Brain pericyte (primary cell): ENCODE measurements at regions not wholly inside any gene's neighbourhood (a gene's known extent, or its start where the extent isn't known, plus 50 kb on each side); places are given as distances from the start of the nearest gene placed in this dataset.
"Not testable (repeated sequence)": the region's sequence is repeated elsewhere in the genome, so short reads cannot be mapped to it uniquely, and the experiment has no call there.

Experiments used
- DNase-seq: peaks from one replicate; pipeline ENCODE4 v3.0.0-alpha.2; 2012; ENCODE audit warnings: low read depth, low spot score

- DNase-seq: no peak
Observed at GRCh38 chr7:91674470-91674869, 206.0 kb downstream of the MTERF1 start.

GRCh38 chr7:91681718-91682117 lies 198.8 kb downstream of the MTERF1 start:
- DNase-seq: no peak

- DNase-seq: no peak
Observed at GRCh38 chr7:91683823-91684222, 196.7 kb downstream of the MTERF1 start.

GRCh38 chr7:91685544-91685943 lies 195.0 kb downstream of the MTERF1 start:
- DNase-seq: no peak

- DNase-seq: no peak
Observed at GRCh38 chr7:91690541-91691070, 189.9 kb downstream of the MTERF1 start.

GRCh38 chr7:91691865-91692264 lies 188.6 kb downstream of the MTERF1 start:
- no peak for DNase-seq

GRCh38 chr7:91692800-91693199 lies 187.7 kb downstream of the MTERF1 start:
- no peak for DNase-seq

- DNase-seq: no peak
Observed at GRCh38 chr7:91694351-91694841, 186.1 kb downstream of the MTERF1 start.

- DNase-seq: no peak
Observed at GRCh38 chr7:91710881-91711280, 169.6 kb downstream of the MTERF1 start.

GRCh38 chr7:91713669-91714068 lies 166.8 kb downstream of the MTERF1 start:
- no peak for DNase-seq

- no peak for DNase-seq
Observed at GRCh38 chr7:91717681-91718470, 162.6 kb downstream of the MTERF1 start.

- no peak for DNase-seq
Observed at GRCh38 chr7:91719008-91719407, 161.5 kb downstream of the MTERF1 start.

GRCh38 chr7:91720260-91720937 lies 160.1 kb downstream of the MTERF1 start:
- no peak for DNase-seq

- no peak for DNase-seq
Observed at GRCh38 chr7:91722831-91723230, 157.7 kb downstream of the MTERF1 start.

- not testable (repeated sequence) for DNase-seq
Observed at GRCh38 chr7:91729046-91729445, 151.5 kb downstream of the MTERF1 start.

GRCh38 chr7:91731976-91732375 lies 148.5 kb downstream of the MTERF1 start:
- DNase-seq: no peak

GRCh38 chr7:91749418-91749817 lies 131.1 kb downstream of the MTERF1 start:
- DNase-seq: no peak

GRCh38 chr7:91750091-91750490 lies 130.4 kb downstream of the MTERF1 start:
- DNase-seq: no peak

GRCh38 chr7:91752102-91752501 lies 128.4 kb downstream of the MTERF1 start:
- DNase-seq: no peak

- DNase-seq: not testable (repeated sequence)
Observed at GRCh38 chr7:91754280-91754679, 126.2 kb downstream of the MTERF1 start.

- not testable (repeated sequence) for DNase-seq
Observed at GRCh38 chr7:91755121-91755520, 125.4 kb downstream of the MTERF1 start.

- no peak for DNase-seq
Observed at GRCh38 chr7:91759205-91759863, 121.2 kb downstream of the MTERF1 start.
